ENCODE measurements at regions not wholly inside any gene's neighbourhood (a gene's known extent, or its start where the extent isn't known, plus 50 kb on each side); places are given as distances from the start of the nearest gene placed in this dataset.

DNA sequence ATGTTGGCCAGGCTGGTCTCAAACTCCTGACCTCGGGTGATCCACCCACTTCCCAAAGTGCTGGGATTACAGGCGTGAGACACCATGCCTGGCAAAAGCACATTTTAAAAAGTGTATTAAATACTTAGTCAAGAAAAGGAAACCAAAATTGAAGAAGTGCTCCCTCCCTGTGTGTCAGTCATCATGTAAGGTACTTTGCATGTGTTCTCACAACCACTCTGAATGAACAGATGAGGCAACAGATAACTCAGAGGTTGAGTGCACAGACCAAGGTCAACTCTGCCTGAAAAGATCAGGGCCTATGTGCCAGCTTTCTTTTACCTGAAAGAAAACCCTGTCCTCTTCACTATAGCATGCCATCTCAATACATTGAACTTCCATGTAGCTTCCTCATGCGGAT, 289.7 kb downstream of the MRPS30 start:
- no peak for TF ChIP-seq CTCF (conservative IDR thresholded peaks at IDR 0.05)
- no peak for TF ChIP-seq EZH2 (IDR thresholded peaks at IDR 0.05; ENCODE audit: low read depth)
